H1 (cell line): ENCODE measurements at regions not wholly inside any gene's neighbourhood (a gene's known extent, or its start where the extent isn't known, plus 50 kb on each side); places are given as distances from the start of the nearest gene placed in this dataset.

ENCODE experiments used
- CTCF ChIA-PET: fragments of 300-600 bp; sonication (Branson Sonifier 250); formaldehyde crosslinking; loops from one replicate; lab custom pipeline; 2021; ENCODE audit not compliant: partially characterized antibody; lab: Charles Lee
- POLR2A ChIA-PET: fragments of 300-600 bp; sonication (Branson Sonifier 250); formaldehyde crosslinking; loops from one replicate; lab custom pipeline; 2021; ENCODE audit warnings: inconsistent platforms; ENCODE audit not compliant: partially characterized antibody; lab: Charles Lee
- DNase-seq, 2 experiments: peaks; one replicate each; pipeline versions ENCODE4 v3.0.0 to v3.0.0-alpha.2; 2010 to 2022; ENCODE audit warnings: low spot score in 2 of 2, low read depth in 1 of 2, mixed read lengths in 1 of 2
- FAIRE-seq: peaks from 2 replicates; lab custom pipeline; 2011; peaks lifted over from hg19 to GRCh38; lab: Jason Lieb, UNC
- H2AFZ ChIP-seq: 2 replicates; pipeline ENCODE4 v1.8.1; 2012; ENCODE audit warnings: low read length, inconsistent platforms
- H2AK5ac ChIP-seq: 2 replicates; pipeline ENCODE4 v1.6.1; 2013; ENCODE audit warnings: low read depth, low read length
- H2BK120ac ChIP-seq: replicated peaks from 2 replicates; pipeline ENCODE3; 2013; ENCODE audit warnings: low read depth, low read length, inconsistent platforms
- H2BK12ac ChIP-seq: 2 replicates; pipeline ENCODE4 v1.6.1; 2013; ENCODE audit warnings: low read depth, low read length
- H2BK15ac ChIP-seq: 2 replicates; pipeline ENCODE4 v1.6.1; 2013; ENCODE audit warnings: low read length
- H2BK20ac ChIP-seq: 2 replicates; pipeline ENCODE4 v1.6.1; 2013; ENCODE audit warnings: low read length
- H2BK5ac ChIP-seq: 2 replicates; pipeline ENCODE4 v1.6.1; 2013; ENCODE audit warnings: low read depth, low read length
- H3K14ac ChIP-seq: 2 replicates; pipeline ENCODE4 v1.6.1; 2013; ENCODE audit warnings: inconsistent platforms; ENCODE audit not compliant: insufficient read length
- H3K18ac ChIP-seq: 2 replicates; pipeline ENCODE4 v1.6.1; 2013; ENCODE audit warnings: low read length; ENCODE audit errors: extremely low read depth
- H3K23ac ChIP-seq: 2 replicates; pipeline ENCODE4 v1.6.1; 2013; ENCODE audit warnings: inconsistent platforms; ENCODE audit not compliant: insufficient read length
- H3K23me2 ChIP-seq: 2 replicates; pipeline ENCODE4 v1.6.1; 2013; ENCODE audit warnings: low read depth, low read length
- H3K27ac ChIP-seq: 2 replicates; pipeline ENCODE4 v1.6.1; 2011; ENCODE audit warnings: low read depth, low read length, inconsistent platforms
- H3K27me3 ChIP-seq, 4 experiments: replicated peaks in 1 of 4; 1 replicate in 1 of 4; 2 replicates in 3 of 4; pipeline versions ENCODE4 v1.6.1 to v1.8.1; 2011 to 2013; ENCODE audit warnings: low read length in 3 of 4, mild to moderate bottlenecking in 3 of 4, inconsistent platforms in 2 of 4, mixed read lengths in 2 of 4, moderate library complexity in 1 of 4; ENCODE audit not compliant: control insufficient read depth in 3 of 4, insufficient read depth in 3 of 4; ENCODE audit errors: extremely low read depth in 1 of 4
- H3K36me3 ChIP-seq, 4 experiments: 2 replicates each; pipeline versions ENCODE4 v1.6.1 to v1.8.1; 2011 to 2013; ENCODE audit warnings: mild to moderate bottlenecking in 4 of 4, low read length in 3 of 4, moderate library complexity in 2 of 4, control low read depth in 1 of 4, inconsistent platforms in 1 of 4; ENCODE audit not compliant: insufficient read depth in 4 of 4, control insufficient read depth in 2 of 4
- H3K4ac ChIP-seq: replicated peaks from 2 replicates; pipeline ENCODE3; 2013; ENCODE audit warnings: low read length, low read depth, mixed read lengths, inconsistent platforms; ENCODE audit not compliant: insufficient read length
- H3K4me1 ChIP-seq, 4 experiments: replicated peaks in 1 of 4; 1 replicate in 1 of 4; 2 replicates in 3 of 4; pipeline versions ENCODE4 v1.6.1 to v1.8.1; 2011 to 2013; ENCODE audit warnings: low read length in 3 of 4, inconsistent platforms in 2 of 4, mixed read lengths in 1 of 4; ENCODE audit not compliant: insufficient read depth in 4 of 4, control insufficient read depth in 3 of 4
- H3K4me2 ChIP-seq, 2 experiments: 2 replicates each; pipeline versions ENCODE4 v1.6.1 to v1.8.1; 2011 to 2013; ENCODE audit warnings: low read depth in 2 of 2, low read length in 2 of 2, control low read depth in 1 of 2, inconsistent platforms in 1 of 2, mild to moderate bottlenecking in 1 of 2; ENCODE audit not compliant: insufficient read depth in 1 of 2
- H3K4me3 ChIP-seq, 4 experiments: fragments of 200-600, 300-600 bp in 1 of 4; sonication (generic), shearing (Covaris generic), sonication (Bioruptor Twin) in 1 of 4; 2 replicates each; pipeline versions ENCODE4 v1.5.1 to v1.8.1; 2011 to 2016; ENCODE audit warnings: low read length in 4 of 4, low read depth in 3 of 4, control low read depth in 2 of 4, inconsistent platforms in 2 of 4, mild to moderate bottlenecking in 2 of 4, mixed read lengths in 1 of 4, moderate library complexity in 1 of 4; ENCODE audit not compliant: insufficient read depth in 2 of 4; ENCODE audit errors: extremely low read depth in 1 of 4
- H3K56ac ChIP-seq: replicated peaks from 2 replicates; pipeline ENCODE3; 2013; ENCODE audit warnings: low read depth, mild to moderate bottlenecking, mixed read lengths, low read length, inconsistent platforms; ENCODE audit not compliant: insufficient read length
- H3K79me1 ChIP-seq: 2 replicates; pipeline ENCODE4 v1.6.1; 2013; ENCODE audit warnings: low read depth, low read length, control low read depth
- H3K79me2 ChIP-seq, 2 experiments: 2 replicates each; pipeline versions ENCODE4 v1.6.1 to v1.8.1; 2012 to 2013; ENCODE audit warnings: low read length in 2 of 2, mild to moderate bottlenecking in 2 of 2, inconsistent platforms in 1 of 2; ENCODE audit not compliant: insufficient read depth in 2 of 2, control insufficient read depth in 1 of 2
- H3K9ac ChIP-seq, 4 experiments: replicated peaks in 1 of 4; 1 replicate in 1 of 4; 2 replicates in 3 of 4; pipeline versions ENCODE4 v1.6.1 to v1.8.1; 2011 to 2013; ENCODE audit warnings: low read depth in 3 of 4, low read length in 3 of 4, control low read depth in 2 of 4, mild to moderate bottlenecking in 2 of 4, moderate library complexity in 2 of 4, inconsistent platforms in 1 of 4; ENCODE audit errors: extremely low read depth in 1 of 4
- H3K9me3 ChIP-seq, 2 experiments: 2 replicates each; pipeline versions ENCODE4 v1.6.1 to v1.8.1; 2012 to 2013; ENCODE audit warnings: mild to moderate bottlenecking in 2 of 2, moderate library complexity in 2 of 2, control low read depth in 1 of 2, inconsistent platforms in 1 of 2, low read depth in 1 of 2, low read length in 1 of 2, mixed read lengths in 1 of 2; ENCODE audit not compliant: insufficient read depth in 2 of 2
- H4K20me1 ChIP-seq, 2 experiments: replicated peaks in 1 of 2; 2 replicates each; pipeline versions ENCODE3 to v1.8.1; 2011 to 2013; ENCODE audit warnings: inconsistent platforms in 2 of 2, low read length in 2 of 2, mild to moderate bottlenecking in 1 of 2; ENCODE audit not compliant: insufficient read depth in 2 of 2, control insufficient read depth in 1 of 2
- H4K5ac ChIP-seq: 2 replicates; pipeline ENCODE4 v1.6.1; 2013; ENCODE audit warnings: low read length, low read depth, mixed read lengths, inconsistent platforms; ENCODE audit not compliant: insufficient read length
- H4K8ac ChIP-seq: 2 replicates; pipeline ENCODE4 v1.8.0; 2013; ENCODE audit warnings: mild to moderate bottlenecking, moderate library complexity, low read length, inconsistent platforms; ENCODE audit not compliant: insufficient read depth; ENCODE audit errors: extremely low read depth
- H4K91ac ChIP-seq: replicated peaks from 2 replicates; pipeline ENCODE3; 2013; ENCODE audit warnings: low read length, mixed read lengths, inconsistent platforms; ENCODE audit not compliant: insufficient read length
- CHD2 ChIP-seq: IDR thresholded peaks from 2 replicates; pipeline ENCODE4 v1.6.1; 2012; ENCODE audit warnings: low read length, improper control_type of control experiment
- CREB1 ChIP-seq: IDR thresholded peaks from 2 replicates; pipeline ENCODE4 v1.6.1; 2012; ENCODE audit warnings: inconsistent platforms
- HDAC2 ChIP-seq, 2 experiments: fragments of 300-600 bp in 1 of 2; sonication (generic) in 1 of 2; IDR thresholded peaks; 2 replicates each; pipeline ENCODE4 v1.6.1; 2011 to 2012; ENCODE audit warnings: low read depth in 2 of 2, low read length in 2 of 2, mild to moderate bottlenecking in 2 of 2, moderate library complexity in 2 of 2, borderline replicate concordance in 1 of 2, inconsistent platforms in 1 of 2
- POLR2A ChIP-seq, 2 experiments: IDR thresholded peaks; 1 replicate in 1 of 2; 2 replicates in 1 of 2; pipeline ENCODE4 v1.6.1; 2011; ENCODE audit warnings: low read depth in 2 of 2, low read length in 2 of 2, mild to moderate bottlenecking in 2 of 2; ENCODE audit errors: control extremely low read depth in 1 of 2
- RFX5 ChIP-seq: IDR thresholded peaks from 2 replicates; pipeline ENCODE4 v1.6.1; 2011; ENCODE audit warnings: low read depth, low read length, improper control_type of control experiment, borderline replicate concordance
- RNF2 ChIP-seq: fragments of 200-900, 300-1000 bp; sonication (generic); IDR thresholded peaks from 2 replicates; pipeline ENCODE4 v1.7.1; 2016; ENCODE audit warnings: borderline replicate concordance, low read depth, mild to moderate bottlenecking, antibody characterized with exemption, low read length; ENCODE audit not compliant: poor library complexity, severe bottlenecking; ENCODE audit errors: missing control alignments
- SIN3A ChIP-seq, 2 experiments: IDR thresholded peaks in 1 of 2; conservative IDR thresholded peaks in 1 of 2; 2 replicates each; pipeline ENCODE4 v1.6.1; 2011 to 2012; ENCODE audit warnings: low read length in 2 of 2, improper control_type of control experiment in 1 of 2, low read depth in 1 of 2, mild to moderate bottlenecking in 1 of 2
- WGBS, 2 experiments: shearing (Covaris generic) in 1 of 2; methylation state at CpG; one replicate each; pipeline versions ENCODE4 v1.1.6 to v1.1.7; 2013 to 2015; ENCODE audit warnings: low lambda C conversion rate in 2 of 2, mixed read lengths in 2 of 2, inconsistent platforms in 1 of 2, low coverage in 1 of 2, missing lambda C conversion rate in 1 of 2; ENCODE audit not compliant: insufficient replicate concordance in 2 of 2, insufficient coverage in 1 of 2, insufficient read length in 1 of 2; ENCODE audit errors: extremely low coverage in 1 of 2, missing lambda C conversion rate in 1 of 2; 5-methylcytosine and 5-hydroxymethylcytosine counted together
- TF ChIP-seq, protein P1 (sequence below): IDR thresholded peaks from 2 replicates; pipeline ENCODE4 v1.6.1; 2011; ENCODE audit warnings: low read depth, mild to moderate bottlenecking, low read length; ENCODE audit not compliant: insufficient read depth

DNA sequence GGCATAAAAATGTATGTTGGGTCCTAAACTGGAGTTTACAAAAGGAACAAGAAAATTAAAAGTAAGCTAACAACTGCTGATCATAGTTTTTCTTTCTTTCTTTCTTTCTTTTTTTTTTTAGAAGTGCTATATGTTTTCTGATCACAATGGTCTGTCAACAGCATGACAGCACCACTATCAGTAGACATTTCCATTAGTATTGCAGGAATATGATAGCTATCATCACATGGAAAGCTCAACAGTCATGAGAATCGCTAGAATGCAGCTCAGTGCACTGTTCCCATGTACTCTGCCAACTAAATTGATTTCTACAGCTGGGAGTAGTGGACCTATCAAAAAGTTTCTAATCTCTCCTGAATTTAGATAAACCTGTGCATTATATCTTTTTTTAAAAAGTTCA, 950.3 kb upstream of the ACVR2A start:
- Histone ChIP-seq H3K56ac (no peak overlapping the region), H3K4me2 (no peak overlapping the region), H3K4me3 (no peak overlapping the region), H3K27me3 (no peaks in the 10 kb centered on the region), H3K23ac (no peak overlapping the region), H2AK5ac (no peak overlapping the region), H3K14ac (no peak overlapping the region), H2BK5ac (no peak overlapping the region), H2BK12ac (no peak overlapping the region), H3K4ac (no peak overlapping the region), H2BK15ac (no peak overlapping the region), H3K79me1 (no peaks in the 10 kb centered on the region), H4K91ac (no peak overlapping the region), H4K8ac (no peak overlapping the region), H2BK120ac (no peak overlapping the region), H4K20me1 (no peaks in the 10 kb centered on the region), H2BK20ac (no peak overlapping the region), H3K79me2 (no peaks in the 10 kb centered on the region), H3K23me2 (no peaks in the 10 kb centered on the region), H3K36me3 (no peaks in the 10 kb centered on the region), H3K4me1 (no peaks in the 10 kb centered on the region), H3K27ac (no peak overlapping the region), H3K9ac (no peak overlapping the region), H3K18ac (no peak overlapping the region), H3K9me3 (no peaks in the 10 kb centered on the region), H4K5ac (no peak overlapping the region), H2AFZ (no peak overlapping the region)
- WGBS, 2 experiments = 95% methylated on average over 1 of the region's 1 CpG; no CpG with 5 or more reads in 1 of the 2 experiments
- ChIA-PET CTCF (no interaction called here), POLR2A (no interaction called here)
- DNase-seq = no peak
- FAIRE-seq = no peak
- TF ChIP-seq HDAC2 (IDR thresholded peaks at IDR 0.05; ENCODE audit: borderline replicate concordance in 1 of 2, low read depth in 2 of 2, low read length in 2 of 2) (no peak), RFX5 (no peak), CHD2 (no peak), SIN3A (conservative IDR thresholded peaks at IDR 0.05 in 1 of 2, IDR thresholded peaks at IDR 0.05 in 1 of 2; ENCODE audit: low read depth in 1 of 2, low read length in 2 of 2) (no peak), RNF2 (no peak), CREB1 (no peak), POLR2A (IDR thresholded peaks at IDR 0.05; ENCODE audit: control extremely low read depth in 1 of 2, low read depth in 2 of 2, low read length in 2 of 2) (no peak)
- TF ChIP-seq, protein P1, sequence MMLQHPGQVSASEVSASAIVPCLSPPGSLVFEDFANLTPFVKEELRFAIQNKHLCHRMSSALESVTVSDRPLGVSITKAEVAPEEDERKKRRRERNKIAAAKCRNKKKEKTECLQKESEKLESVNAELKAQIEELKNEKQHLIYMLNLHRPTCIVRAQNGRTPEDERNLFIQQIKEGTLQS = no peak
